IPS-18a (cell line): ENCODE measurements at regions not wholly inside any gene's neighbourhood (a gene's known extent, or its start where the extent isn't known, plus 50 kb on each side); places are given as distances from the start of the nearest gene placed in this dataset.

Experiments used
- H3K27ac ChIP-seq: one replicate; pipeline ENCODE4 v1.5.1; 2013; ENCODE audit warnings: low read length
- H3K27me3 ChIP-seq: one replicate; pipeline ENCODE4 v1.6.1; 2013; ENCODE audit warnings: mild to moderate bottlenecking, low read length; ENCODE audit not compliant: control insufficient read depth, insufficient read depth
- H3K36me3 ChIP-seq: one replicate; pipeline ENCODE4 v1.6.1; 2013; ENCODE audit warnings: low read depth, low read length; ENCODE audit not compliant: control insufficient read depth
- H3K4me1 ChIP-seq: one replicate; pipeline ENCODE4 v1.6.1; 2013; ENCODE audit warnings: low read depth, low read length; ENCODE audit not compliant: control insufficient read depth
- H3K4me3 ChIP-seq: one replicate; pipeline ENCODE4 v1.5.1; 2013; ENCODE audit warnings: low read length
- H3K9ac ChIP-seq: one replicate; pipeline ENCODE4 v1.6.1; 2013; ENCODE audit warnings: mild to moderate bottlenecking, low read length, moderate library complexity
- H3K9me3 ChIP-seq: one replicate; pipeline ENCODE4 v1.6.1; 2013; ENCODE audit warnings: low read depth, low read length; ENCODE audit not compliant: control insufficient read depth

DNA sequence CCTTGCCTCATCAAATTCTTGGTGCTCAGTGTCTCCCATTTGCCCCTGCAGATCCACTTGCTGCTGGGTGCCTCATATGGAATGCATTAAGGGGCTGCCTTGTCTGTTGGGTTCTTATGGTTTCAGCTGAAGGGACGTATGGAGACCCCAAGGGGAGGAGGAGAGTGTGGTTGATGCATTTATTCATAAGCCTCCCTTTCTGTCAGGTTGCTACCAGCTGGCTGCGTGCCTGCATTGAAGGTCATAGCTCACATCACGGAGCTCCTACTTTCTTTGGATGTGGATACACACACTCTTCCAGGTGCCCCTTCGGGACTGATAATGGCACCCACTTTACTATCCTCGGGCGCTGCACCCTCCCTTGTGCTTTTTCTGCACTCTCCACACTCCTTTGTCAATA lies 377.9 kb downstream of the SLC4A3 start:
- H3K27me3 ChIP-seq: no peaks in the 10 kb centered on the region

DNA sequence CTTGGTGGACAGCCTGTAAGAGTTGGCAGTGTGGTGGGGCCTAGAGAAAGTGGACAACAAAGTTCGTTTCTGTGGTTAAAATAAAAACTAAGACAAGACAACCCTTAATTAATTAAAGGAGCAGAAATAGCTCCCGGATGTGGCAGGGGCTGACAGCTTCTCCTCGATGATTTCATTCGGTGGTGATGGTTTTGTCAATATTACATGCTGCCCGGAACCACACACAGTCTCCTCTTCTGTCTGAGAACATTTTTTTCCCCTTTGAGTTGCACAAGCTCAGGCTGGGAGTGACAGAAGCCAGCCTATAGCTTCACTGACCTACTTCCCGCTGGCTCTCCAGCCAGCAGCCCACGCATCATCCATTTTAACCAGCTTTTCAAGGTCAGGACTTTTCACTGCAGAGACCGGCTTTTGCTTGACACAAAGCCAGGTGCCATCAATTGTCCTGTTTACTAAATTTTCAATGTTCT lies 378.8 kb downstream of the SLC4A3 start:
- Histone ChIP-seq H3K27ac (no peak overlapping the region), H3K36me3 (no peaks in the 10 kb centered on the region), H3K4me1 (no peaks in the 10 kb centered on the region), H3K9ac (no peak overlapping the region), H3K9me3 (no peaks in the 10 kb centered on the region), H3K4me3 (no peak overlapping the region), H3K27me3 (no peaks in the 10 kb centered on the region)

More for the DNA sequence above, 377.9 kb downstream of the SLC4A3 start:
- no peaks in the 10 kb centered on the region for H3K4me1 ChIP-seq
- no peak overlapping the region for H3K4me3 ChIP-seq
- H3K9me3 ChIP-seq: no peaks in the 10 kb centered on the region
- no peak overlapping the region for H3K9ac ChIP-seq
- no peaks in the 10 kb centered on the region for H3K36me3 ChIP-seq
- H3K27ac ChIP-seq: no peak overlapping the region

DNA sequence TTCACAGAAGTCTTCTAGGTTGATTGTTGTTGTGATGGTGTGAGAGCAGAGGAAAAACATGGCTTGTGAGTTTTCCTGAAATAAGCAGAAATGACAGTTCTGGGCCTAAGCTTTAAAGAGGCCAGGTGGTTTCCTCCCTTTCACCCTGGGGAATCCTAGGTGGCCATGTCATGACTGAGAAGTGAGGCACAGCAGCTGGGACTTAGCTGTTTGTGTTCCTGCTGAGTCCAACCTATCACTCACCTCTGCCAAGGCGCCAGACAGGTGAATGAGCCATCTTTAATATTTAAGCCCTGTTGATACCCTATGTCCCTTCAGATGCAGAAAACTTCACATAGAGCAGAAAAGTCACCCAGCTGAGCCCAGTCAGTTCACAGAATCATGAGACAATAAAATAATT lies 384.4 kb downstream of the SLC4A3 start:
- Histone ChIP-seq H3K9me3 (no peaks in the 10 kb centered on the region), H3K36me3 (no peaks in the 10 kb centered on the region), H3K9ac (no peak overlapping the region), H3K4me3 (no peak overlapping the region), H3K27ac (no peak overlapping the region), H3K4me1 (no peaks in the 10 kb centered on the region), H3K27me3 (no peaks in the 10 kb centered on the region)

DNA sequence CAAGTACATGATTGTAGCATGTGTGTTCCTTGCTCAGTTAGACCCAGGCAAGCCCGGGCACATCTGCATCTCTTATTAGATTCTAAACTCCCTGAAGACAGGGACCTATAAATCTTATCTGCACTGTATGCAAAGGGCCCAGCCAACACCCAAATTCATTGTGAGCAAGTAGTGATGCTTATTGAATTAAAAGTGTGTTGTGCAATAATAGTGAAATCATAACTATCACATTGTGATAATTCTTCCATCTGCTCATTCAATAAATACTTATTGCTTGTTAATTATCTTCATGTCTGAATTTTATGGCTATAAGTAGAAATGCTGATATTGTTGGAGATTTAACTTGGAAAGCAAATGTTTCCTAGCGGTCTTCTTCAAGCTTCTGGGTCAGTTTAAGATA lies 387.5 kb downstream of the SLC4A3 start:
- Histone ChIP-seq H3K27me3 (no peaks in the 10 kb centered on the region), H3K36me3 (no peaks in the 10 kb centered on the region), H3K9me3 (no peaks in the 10 kb centered on the region), H3K4me3 (no peak overlapping the region), H3K9ac (no peak overlapping the region), H3K27ac (no peak overlapping the region), H3K4me1 (no peaks in the 10 kb centered on the region)

DNA sequence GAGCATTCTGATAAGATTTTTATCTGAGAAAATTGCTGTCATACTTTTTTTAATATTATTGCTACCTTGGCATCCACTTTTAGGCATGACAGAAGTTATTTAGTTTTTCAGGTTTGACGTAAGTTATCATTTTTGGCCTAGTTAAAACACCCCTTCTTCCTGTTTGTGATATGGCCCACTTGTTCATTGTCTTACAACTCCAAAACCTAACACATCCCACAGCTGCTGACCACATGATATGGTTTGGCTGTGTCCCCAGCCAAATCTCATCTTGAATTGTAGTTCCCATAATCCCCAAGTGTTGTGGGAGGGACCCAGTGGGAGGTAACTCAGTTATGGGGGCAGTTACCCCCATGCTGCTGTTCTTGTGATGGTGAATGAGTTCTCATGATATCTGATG lies 388.1 kb downstream of the SLC4A3 start:
- no peak overlapping the region for H3K27ac ChIP-seq
- H3K9me3 ChIP-seq: no peaks in the 10 kb centered on the region
- H3K27me3 ChIP-seq: no peaks in the 10 kb centered on the region
- H3K4me3 ChIP-seq: no peak overlapping the region
- no peaks in the 10 kb centered on the region for H3K36me3 ChIP-seq
- H3K4me1 ChIP-seq: no peaks in the 10 kb centered on the region
- H3K9ac ChIP-seq: no peak overlapping the region

DNA sequence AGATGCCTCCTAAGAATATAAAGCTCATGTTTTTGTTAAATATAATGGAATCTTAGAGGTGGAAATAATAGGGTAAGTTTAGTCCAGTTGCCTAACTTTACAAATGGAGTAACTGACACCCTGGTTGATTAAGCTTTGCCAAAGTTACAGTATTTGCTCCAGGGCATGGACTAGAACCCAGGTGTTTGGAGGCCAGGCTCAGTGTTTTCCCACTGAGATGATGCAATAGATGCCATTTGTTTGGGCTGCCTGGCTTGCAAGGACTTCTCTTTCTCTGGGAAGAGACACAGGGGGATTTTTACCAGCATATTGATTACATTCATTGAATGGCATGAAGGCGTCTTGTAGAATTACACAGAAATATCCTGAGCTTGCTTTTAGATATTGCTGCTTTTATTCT lies 397.8 kb downstream of the SLC4A3 start:
- Histone ChIP-seq H3K4me3 (no peak overlapping the region), H3K4me1 (no peaks in the 10 kb centered on the region), H3K36me3 (no peaks in the 10 kb centered on the region), H3K27ac (no peak overlapping the region), H3K9me3 (no peaks in the 10 kb centered on the region), H3K27me3 (no peaks in the 10 kb centered on the region), H3K9ac (no peak overlapping the region)

DNA sequence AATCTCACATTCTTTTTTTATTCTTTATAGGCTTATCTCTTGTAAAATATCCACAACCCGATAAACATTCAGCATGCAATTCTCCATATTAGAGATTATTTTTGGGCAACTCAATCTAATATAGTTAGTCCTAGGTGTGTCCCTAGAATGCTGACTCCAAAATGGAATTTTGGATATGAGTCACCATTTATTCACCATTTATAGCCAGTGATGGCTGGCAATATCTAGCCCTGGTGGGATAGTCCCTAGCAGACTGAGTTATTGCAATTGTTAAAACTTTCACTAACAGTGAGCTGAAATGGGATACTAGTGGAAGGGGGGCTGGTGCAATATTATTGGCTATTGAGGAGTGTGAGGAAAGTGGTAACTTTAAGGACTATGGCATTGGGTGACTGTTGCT lies 401.6 kb downstream of the SLC4A3 start:
- Histone ChIP-seq H3K4me1 (no peaks in the 10 kb centered on the region), H3K27me3 (no peaks in the 10 kb centered on the region), H3K36me3 (no peaks in the 10 kb centered on the region), H3K4me3 (no peak overlapping the region), H3K9ac (no peak overlapping the region), H3K9me3 (no peaks in the 10 kb centered on the region), H3K27ac (no peak overlapping the region)

DNA sequence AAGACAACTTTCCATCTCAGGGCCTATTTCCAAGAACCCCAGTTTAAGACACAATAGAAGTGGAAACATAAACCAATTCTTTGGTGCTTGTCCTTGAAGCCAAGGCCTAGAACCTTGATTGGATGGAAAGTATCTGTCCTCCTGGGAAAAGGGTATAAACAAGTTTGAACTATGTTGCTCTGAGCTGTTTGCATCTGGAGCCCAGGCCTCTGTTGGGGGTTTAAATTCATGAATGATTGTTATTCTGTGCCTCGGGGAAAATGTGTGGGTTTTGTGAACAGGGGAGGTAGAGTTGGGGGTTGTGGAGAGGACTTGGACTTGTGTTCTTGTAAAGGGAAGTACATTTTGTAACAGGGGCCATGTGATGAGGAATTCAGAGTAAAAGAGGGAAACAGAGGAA lies 406.1 kb downstream of the SLC4A3 start:
- H3K4me1 ChIP-seq: no peaks in the 10 kb centered on the region
- no peak overlapping the region for H3K9ac ChIP-seq
- H3K36me3 ChIP-seq: no peaks in the 10 kb centered on the region
- no peak overlapping the region for H3K4me3 ChIP-seq
- H3K27ac ChIP-seq: no peak overlapping the region
- H3K27me3 ChIP-seq: no peaks in the 10 kb centered on the region
- H3K9me3 ChIP-seq: no peaks in the 10 kb centered on the region

DNA sequence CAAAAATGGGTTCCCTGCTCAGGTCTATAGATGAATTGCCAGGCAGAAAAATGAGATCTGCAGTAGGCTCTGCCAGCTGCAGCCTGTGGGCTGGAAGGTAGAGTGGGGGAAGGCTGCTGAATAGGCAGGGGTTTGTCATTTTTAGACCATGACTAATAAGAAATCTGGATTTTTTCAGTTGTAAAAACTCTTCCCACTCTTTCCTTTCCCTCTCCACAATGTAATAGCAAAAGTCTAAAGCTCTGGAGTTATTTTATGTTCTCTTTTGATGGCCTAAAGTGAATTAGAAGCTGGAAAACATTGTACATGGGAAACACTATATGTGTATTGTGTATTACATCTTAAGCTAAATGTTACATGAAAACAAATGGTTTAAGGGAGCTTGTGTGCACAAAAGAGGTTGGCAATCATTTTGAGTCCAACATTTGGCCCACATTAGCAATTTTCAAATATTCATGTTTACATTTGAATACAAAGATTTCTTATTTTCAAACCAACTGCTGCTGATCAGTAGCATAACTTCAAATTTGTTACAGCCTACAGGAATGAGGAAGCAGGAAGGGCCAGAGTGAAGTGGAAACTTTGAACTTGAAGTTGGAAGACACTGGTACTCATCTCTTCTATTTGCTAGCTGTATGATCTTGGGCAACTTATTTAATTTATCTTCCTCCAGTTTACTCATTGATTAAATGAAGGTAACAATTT lies 407.1 kb downstream of the SLC4A3 start:
- Histone ChIP-seq H3K4me1 (no peaks in the 10 kb centered on the region), H3K9me3 (no peaks in the 10 kb centered on the region), H3K4me3 (no peak overlapping the region), H3K9ac (no peak overlapping the region), H3K27me3 (no peaks in the 10 kb centered on the region), H3K36me3 (no peaks in the 10 kb centered on the region), H3K27ac (no peak overlapping the region)

DNA sequence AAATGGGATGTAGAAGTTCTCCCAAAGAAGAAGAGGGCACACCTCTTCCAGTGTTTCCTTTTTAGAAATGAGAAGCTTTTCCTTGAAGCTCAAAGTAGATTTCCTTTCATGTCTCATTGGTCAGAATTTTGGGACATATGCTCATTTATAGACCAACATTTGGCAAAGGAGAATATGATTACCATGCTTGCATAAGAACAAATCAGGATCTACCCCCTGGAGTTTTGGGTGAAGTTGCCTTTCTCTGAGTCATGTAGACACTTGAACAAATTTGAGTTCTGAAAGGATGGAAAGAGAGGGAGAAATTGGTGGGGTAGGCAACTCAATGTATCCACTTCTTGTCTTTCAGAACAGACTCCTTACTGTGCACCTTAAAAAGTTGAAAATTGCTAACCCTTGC lies 409.0 kb downstream of the SLC4A3 start:
- Histone ChIP-seq H3K9ac (no peak overlapping the region), H3K27me3 (no peaks in the 10 kb centered on the region), H3K4me3 (no peak overlapping the region), H3K36me3 (no peaks in the 10 kb centered on the region), H3K4me1 (peaks cover 5% of the 10 kb centered on the region), H3K27ac (no peak overlapping the region), H3K9me3 (no peaks in the 10 kb centered on the region)

DNA sequence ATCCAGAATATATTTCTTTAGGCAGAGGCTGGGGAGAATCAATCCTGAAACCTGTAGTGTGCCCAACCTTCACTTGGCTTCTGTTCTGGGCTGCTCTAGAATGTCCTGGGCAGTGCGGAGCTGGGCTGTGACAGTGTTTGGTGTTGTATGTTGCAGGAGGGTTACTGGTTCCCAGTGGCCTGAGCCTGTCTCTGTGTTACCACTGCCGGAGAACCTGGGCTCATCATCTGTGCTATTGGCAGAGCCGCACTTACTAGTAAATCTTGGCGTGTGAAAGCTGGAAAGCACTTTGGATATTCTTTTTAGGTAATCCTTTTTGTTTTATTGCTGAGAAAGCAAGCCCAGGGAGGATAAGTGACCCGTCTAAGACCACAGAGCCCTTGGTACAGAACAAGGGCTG lies 412.9 kb downstream of the SLC4A3 start:
- no peak overlapping the region for H3K4me3 ChIP-seq
- H3K4me1 ChIP-seq: peaks cover 34% of the 10 kb centered on the region
- H3K36me3 ChIP-seq: no peaks in the 10 kb centered on the region
- H3K27me3 ChIP-seq: no peaks in the 10 kb centered on the region
- no peaks in the 10 kb centered on the region for H3K9me3 ChIP-seq
- H3K9ac ChIP-seq: no peak overlapping the region
- no peak overlapping the region for H3K27ac ChIP-seq

DNA sequence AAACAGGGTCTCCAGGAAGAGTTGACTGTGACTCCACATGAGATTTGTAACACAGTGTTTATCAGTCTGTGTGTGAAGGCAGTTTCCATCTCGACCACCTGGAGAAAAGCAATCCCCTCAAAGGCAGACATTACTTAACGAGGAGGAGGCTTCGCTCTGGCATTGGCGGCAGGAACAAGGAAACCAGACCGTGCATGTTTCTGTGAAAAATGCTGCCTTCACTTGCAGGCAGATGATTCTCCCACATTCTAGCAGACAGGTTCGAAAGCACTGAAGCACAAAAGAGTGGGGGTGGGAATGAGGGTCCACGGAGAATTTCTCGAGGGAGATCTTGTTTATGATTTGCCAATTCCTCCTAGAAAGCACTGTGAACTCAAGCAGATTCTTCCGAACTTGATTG lies 414.0 kb downstream of the SLC4A3 start:
- no peak overlapping the region for H3K4me3 ChIP-seq
- H3K36me3 ChIP-seq: no peaks in the 10 kb centered on the region

More for the DNA sequence above, 414.0 kb downstream of the SLC4A3 start:
- Histone ChIP-seq H3K4me1 (peaks cover 34% of the 10 kb centered on the region), H3K27ac (no peak overlapping the region), H3K27me3 (no peaks in the 10 kb centered on the region), H3K9ac (no peak overlapping the region), H3K9me3 (no peaks in the 10 kb centered on the region)
